AG04449 (cell line): ENCODE measurements at regions not wholly inside any gene's neighbourhood (a gene's known extent, or its start where the extent isn't known, plus 50 kb on each side); places are given as distances from the start of the nearest gene placed in this dataset.

Experiments
- CTCF ChIA-PET: fragments of 350-600 bp; formaldehyde crosslinking; extraction: SDS; loops from one replicate; lab custom pipeline; 2021; ENCODE audit warnings: antibody characterized with exemption; lab: Yijun Ruan, JAX
- POLR2A ChIA-PET: fragments of 400-600, 350-600 bp; formaldehyde crosslinking; extraction: SDS; loops from one replicate; lab custom pipeline; 2020; ENCODE audit warnings: antibody characterized with exemption, inconsistent platforms; lab: Yijun Ruan, JAX
- DNase-seq: peaks from one replicate; pipeline ENCODE4 v3.0.0-alpha.2; 2010; ENCODE audit warnings: low read depth, low spot score
- H3K4me3 ChIP-seq: 2 replicates; pipeline ENCODE4 v1.5.1; 2011; ENCODE audit warnings: low read depth, mild to moderate bottlenecking, control low read depth, low read length
- TF ChIP-seq, protein P1 (sequence below): IDR thresholded peaks from one replicate; pipeline ENCODE4 v1.5.1; 2011; ENCODE audit warnings: mild to moderate bottlenecking, moderate library complexity, low read length, control low read depth, inconsistent platforms; ENCODE audit not compliant: insufficient read depth; ENCODE audit errors: missing control alignments

DNA sequence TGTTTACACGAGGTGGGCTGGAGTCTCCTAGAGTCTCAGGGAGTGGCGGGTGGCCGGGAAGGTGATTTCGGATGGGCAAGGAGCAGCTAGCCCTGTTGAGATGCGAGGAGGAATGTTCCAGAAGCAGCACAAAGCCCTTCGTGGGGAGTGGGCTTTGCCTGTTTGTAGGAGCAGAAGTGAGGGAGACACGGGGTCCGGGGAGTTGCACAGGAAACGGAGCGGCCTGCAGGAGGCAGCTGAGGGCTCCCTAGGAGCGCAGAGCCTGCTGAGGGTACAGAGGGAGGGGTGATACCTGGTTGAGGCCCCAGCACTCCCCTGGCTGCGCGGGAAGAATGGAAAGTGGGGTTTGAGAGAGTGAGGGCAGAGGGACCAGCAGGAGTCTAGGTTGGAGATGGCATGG is 847.2 kb downstream of the TBC1D22A start:
- POLR2A ChIA-PET, result no interaction called here
- CTCF ChIA-PET, result no interaction called here
- H3K4me3 ChIP-seq, result no peak overlapping the region
- DNase-seq, result no peak
- TF ChIP-seq, protein P1, sequence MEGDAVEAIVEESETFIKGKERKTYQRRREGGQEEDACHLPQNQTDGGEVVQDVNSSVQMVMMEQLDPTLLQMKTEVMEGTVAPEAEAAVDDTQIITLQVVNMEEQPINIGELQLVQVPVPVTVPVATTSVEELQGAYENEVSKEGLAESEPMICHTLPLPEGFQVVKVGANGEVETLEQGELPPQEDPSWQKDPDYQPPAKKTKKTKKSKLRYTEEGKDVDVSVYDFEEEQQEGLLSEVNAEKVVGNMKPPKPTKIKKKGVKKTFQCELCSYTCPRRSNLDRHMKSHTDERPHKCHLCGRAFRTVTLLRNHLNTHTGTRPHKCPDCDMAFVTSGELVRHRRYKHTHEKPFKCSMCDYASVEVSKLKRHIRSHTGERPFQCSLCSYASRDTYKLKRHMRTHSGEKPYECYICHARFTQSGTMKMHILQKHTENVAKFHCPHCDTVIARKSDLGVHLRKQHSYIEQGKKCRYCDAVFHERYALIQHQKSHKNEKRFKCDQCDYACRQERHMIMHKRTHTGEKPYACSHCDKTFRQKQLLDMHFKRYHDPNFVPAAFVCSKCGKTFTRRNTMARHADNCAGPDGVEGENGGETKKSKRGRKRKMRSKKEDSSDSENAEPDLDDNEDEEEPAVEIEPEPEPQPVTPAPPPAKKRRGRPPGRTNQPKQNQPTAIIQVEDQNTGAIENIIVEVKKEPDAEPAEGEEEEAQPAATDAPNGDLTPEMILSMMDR, result no peak

DNA sequence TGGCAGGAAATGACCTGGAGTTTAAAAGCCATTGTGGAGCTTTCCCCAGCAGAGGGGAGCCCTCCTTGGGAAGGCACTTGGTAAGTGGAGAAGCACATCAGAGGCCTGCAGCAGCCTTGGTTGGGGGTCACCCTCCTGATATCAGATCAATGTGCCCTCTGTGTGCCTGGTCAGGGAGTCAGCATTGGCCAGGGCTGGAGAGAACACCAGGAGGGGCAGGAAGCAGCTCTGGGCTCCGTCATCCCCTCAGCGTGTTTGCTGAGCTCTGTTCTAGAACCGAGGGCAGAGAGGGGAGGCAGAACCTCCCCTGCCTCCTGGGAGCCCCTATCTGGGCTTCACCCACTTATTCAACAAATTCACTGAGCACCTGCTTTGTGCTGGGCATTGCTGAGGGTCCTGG is 846.0 kb downstream of the TBC1D22A start:
- no peak for DNase-seq
- POLR2A ChIA-PET, result no interaction called here
- TF ChIP-seq, protein P1, result no peak
- CTCF ChIA-PET, result no interaction called here
- H3K4me3 ChIP-seq, result no peak overlapping the region

DNA sequence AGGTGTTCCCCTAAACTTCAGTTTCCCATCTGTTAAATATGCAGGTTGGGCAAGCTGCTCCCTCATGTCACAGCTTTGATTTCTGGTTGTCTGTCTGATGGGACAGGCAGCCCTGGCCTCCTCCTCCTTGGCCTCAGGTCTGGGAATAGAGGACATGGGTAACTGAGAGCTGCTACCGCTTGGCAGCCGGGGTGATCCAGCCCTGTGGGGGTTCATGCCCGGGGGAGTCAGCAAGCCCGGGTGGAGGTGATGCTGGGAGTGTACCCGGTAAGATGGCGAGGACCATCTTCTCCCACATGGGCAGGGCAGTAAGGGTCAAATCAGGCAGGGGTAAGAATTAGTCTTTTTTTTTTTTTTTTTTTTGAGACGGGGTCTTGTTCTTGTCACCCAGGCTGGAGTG is 845.0 kb downstream of the TBC1D22A start:
- ChIA-PET CTCF (no interaction called here), POLR2A (no interaction called here)
- no peak for DNase-seq
- H3K4me3 ChIP-seq, result no peak overlapping the region
- TF ChIP-seq, protein P1, result no peak

DNA sequence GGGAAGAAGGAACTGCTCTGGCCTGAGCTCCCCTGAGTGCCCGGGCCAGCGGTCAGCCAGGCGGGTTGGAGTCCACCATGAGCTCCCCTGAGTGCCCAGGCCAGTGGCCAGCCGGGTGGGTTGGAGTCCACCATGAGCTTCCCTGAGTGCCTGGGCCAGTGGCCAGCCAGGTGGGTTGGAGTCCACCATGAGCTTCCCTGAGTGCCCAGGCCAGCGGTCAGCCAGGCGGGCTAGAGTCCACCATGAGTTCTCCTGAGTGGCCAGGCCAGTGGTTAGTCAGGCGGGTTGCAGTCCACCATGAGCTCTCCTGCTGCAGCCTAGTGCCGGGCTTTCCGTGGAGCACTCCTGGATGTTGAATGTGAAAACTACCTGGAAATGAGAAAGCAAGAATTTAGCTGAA is 844.0 kb downstream of the TBC1D22A start:
- POLR2A ChIA-PET, result no interaction called here
- CTCF ChIA-PET, result no interaction called here
- TF ChIP-seq, protein P1, result no peak

DNA sequence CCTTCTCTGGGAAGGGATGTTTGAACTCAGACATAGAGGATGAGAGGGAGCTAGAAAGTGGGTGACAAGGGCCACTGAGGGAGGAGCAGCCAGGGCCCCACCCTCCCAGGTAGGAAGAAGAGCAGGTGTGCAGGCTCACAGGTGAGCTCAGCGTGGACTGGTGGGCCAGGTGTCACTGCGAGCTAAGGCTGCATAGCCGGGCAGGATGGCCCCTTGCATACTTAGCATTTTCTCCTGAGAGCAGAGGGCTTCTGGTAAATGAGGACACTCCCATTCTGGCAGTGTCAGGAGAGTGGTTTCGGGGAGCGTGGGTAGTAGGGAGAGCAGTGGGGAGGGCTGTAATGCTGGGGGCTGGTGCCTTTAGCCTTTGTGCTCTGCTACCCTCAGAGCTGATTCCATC is 843.4 kb downstream of the TBC1D22A start:
- DNase-seq, result no peak
- POLR2A ChIA-PET, result no interaction called here

More for the DNA sequence above, 844.0 kb downstream of the TBC1D22A start:
- no peak overlapping the region for H3K4me3 ChIP-seq
- DNase-seq, result no peak

DNA sequence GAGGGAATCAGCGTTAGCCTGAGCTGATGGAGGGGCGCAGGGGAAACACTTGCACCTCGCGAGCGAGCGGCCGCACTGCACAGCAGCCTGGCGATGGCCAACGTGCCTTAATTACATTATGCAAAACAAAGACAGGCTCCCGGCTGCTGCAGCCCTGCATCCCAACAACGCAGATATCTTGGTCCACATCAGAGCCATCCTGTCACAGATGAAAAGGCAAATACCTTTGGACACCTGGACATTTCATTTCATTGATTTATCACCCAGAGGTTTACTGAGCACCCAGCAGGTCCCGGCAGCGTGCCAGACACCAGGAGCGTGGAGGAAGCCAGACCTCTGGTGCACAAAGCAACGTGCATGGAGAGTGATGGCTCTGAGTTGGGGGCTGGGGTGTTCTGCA is 843.0 kb downstream of the TBC1D22A start:
- POLR2A ChIA-PET, result no interaction called here
- no peak overlapping the region for H3K4me3 ChIP-seq
- DNase-seq, result no peak
- CTCF ChIA-PET, result no interaction called here
- TF ChIP-seq, protein P1, result no peak

More for the DNA sequence above, 843.4 kb downstream of the TBC1D22A start:
- CTCF ChIA-PET, result no interaction called here
- TF ChIP-seq, protein P1, result no peak
- no peak overlapping the region for H3K4me3 ChIP-seq
